Retina (tissue), 1 donor: ENCODE measurements at regions not wholly inside any gene's neighbourhood (a gene's known extent, or its start where the extent isn't known, plus 50 kb on each side); places are given as distances from the start of the nearest gene placed in this dataset.

Experiments
- DNase-seq: peaks from one replicate; pipeline ENCODE4 v3.0.0-alpha.2; 2016

- no peak for DNase-seq
Measured at GRCh38 chr4:106507440-106507839, 138.9 kb upstream of the GIMD1 start.

- no peak for DNase-seq
Measured at GRCh38 chr4:106503116-106504050, 134.8 kb upstream of the GIMD1 start.

GRCh38 chr4:106502106-106502699 is 133.6 kb upstream of the GIMD1 start:
- peak; percentile 59 for DNase-seq

- no peak for DNase-seq
Measured at GRCh38 chr4:106497271-106497670, 128.7 kb upstream of the GIMD1 start.

- no peak for DNase-seq
Measured at GRCh38 chr4:106496061-106496460, 127.5 kb upstream of the GIMD1 start.

- no peak for DNase-seq
Measured at GRCh38 chr4:106495476-106495875, 126.9 kb upstream of the GIMD1 start.

GRCh38 chr4:106494066-106494465 is 125.5 kb upstream of the GIMD1 start:
- no peak for DNase-seq

GRCh38 chr4:106493086-106493485 is 124.5 kb upstream of the GIMD1 start:
- DNase-seq: peak; percentile 15

GRCh38 chr4:106486533-106486932 is 118.0 kb upstream of the GIMD1 start:
- no peak for DNase-seq

GRCh38 chr4:106481801-106482200 is 113.2 kb upstream of the GIMD1 start:
- no peak for DNase-seq

- no peak for DNase-seq
Measured at GRCh38 chr4:106478152-106478551, 109.6 kb upstream of the GIMD1 start.

- DNase-seq: no peak
Measured at GRCh38 chr4:106476741-106477140, 108.2 kb upstream of the GIMD1 start.

GRCh38 chr4:106473515-106473914 is 104.9 kb upstream of the GIMD1 start:
- DNase-seq: no peak

- DNase-seq: no peak
Measured at GRCh38 chr4:106471151-106471550, 102.6 kb upstream of the GIMD1 start.

- DNase-seq: no peak
Measured at GRCh38 chr4:106463622-106464021, 95.0 kb upstream of the GIMD1 start.

- DNase-seq: no peak
Measured at GRCh38 chr4:106454581-106454980, 86.0 kb upstream of the GIMD1 start.

- DNase-seq: no peak
Measured at GRCh38 chr4:106454021-106454420, 85.4 kb upstream of the GIMD1 start.

GRCh38 chr4:106451091-106451490 is 82.5 kb upstream of the GIMD1 start:
- no peak for DNase-seq

- no peak for DNase-seq
Measured at GRCh38 chr4:106450249-106450648, 81.7 kb upstream of the GIMD1 start.

- no peak for DNase-seq
Measured at GRCh38 chr4:106444557-106444956, 76.0 kb upstream of the GIMD1 start.

- DNase-seq: no peak
Measured at GRCh38 chr4:106430797-106431196, 62.2 kb upstream of the GIMD1 start.

GRCh38 chr4:106429885-106430284 is 61.3 kb upstream of the GIMD1 start:
- DNase-seq: no peak

- DNase-seq: no peak
Measured at GRCh38 chr4:106426069-106426468, 57.5 kb upstream of the GIMD1 start.

- DNase-seq: no peak
Measured at GRCh38 chr4:106425576-106425975, 57.0 kb upstream of the GIMD1 start.
